ENCODE measurements at regions not wholly inside any gene's neighbourhood (a gene's known extent, or its start where the extent isn't known, plus 50 kb on each side); places are given as distances from the start of the nearest gene placed in this dataset.

DNA sequence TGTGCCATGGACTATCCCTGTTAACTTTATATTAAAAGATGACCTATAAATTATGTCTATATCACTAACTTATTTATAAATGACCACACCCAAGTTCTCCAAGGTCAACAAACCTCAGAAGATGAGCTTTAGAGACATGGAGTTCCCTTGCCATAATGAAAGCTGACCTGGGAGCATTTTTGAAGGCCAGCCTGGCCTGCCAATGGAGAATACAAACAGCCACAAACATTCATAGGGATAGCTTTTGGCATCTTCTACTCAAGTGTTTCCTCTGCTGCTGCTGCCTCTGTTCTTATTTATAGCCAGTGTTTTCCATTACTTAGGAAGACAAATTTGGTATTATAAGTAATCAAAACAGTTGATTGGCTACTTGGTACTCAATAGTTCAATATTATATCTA lies 117.3 kb upstream of the ADAMTS19 start:
- no peak for DNase-seq

DNA sequence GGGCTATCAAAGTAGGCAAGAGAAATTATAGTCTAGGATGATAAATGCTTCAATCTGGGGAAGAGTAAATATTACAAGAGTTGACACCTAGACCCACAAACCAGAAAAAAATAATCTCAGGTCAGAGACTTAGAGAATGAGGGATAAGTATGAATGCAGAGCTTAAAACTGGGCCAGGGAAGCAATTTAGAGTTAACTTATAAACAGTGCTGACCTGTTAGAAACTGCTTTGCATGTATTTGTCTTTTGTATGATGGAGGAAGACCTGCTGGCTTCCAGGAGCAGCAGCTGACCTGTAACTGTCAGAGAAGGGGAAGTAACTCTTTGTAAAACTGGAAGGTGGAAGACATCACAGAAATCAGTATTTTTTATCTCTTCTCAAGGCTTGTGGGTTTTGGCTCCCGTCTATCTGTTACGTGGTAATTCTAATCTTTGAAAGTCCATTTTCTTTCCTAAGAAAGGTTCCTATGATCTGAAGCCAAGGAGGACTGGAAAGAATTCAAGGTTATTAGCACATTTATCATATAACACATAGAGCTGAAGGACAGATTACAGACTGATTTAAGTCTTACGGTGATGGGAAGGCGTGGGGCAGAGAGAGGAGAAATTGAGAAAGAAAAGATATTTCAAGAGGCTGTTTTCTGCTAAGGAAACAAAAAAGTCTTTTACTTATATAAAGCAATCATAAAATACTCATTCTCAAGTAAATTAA lies 114.7 kb upstream of the ADAMTS19 start:
- DNase-seq = no peak

DNA sequence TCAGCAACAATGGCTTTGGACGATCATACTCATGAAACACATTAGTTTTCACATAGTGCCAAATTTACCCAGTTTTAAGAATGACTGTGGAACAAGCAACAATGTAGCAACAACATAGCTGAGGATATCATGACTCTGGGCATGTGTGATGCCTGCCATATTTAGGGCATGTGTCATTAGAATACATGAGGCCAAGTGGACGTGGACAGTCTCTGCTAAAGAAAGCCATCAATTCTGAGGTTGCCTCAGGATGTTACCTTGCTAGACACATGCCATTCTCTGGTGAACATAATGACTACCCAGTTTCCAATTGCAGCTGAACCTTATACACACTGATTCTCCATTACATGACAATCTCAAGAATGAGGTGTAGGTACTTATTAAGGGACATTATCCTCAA lies 103.3 kb upstream of the ADAMTS19 start:
- no peak for DNase-seq

DNA sequence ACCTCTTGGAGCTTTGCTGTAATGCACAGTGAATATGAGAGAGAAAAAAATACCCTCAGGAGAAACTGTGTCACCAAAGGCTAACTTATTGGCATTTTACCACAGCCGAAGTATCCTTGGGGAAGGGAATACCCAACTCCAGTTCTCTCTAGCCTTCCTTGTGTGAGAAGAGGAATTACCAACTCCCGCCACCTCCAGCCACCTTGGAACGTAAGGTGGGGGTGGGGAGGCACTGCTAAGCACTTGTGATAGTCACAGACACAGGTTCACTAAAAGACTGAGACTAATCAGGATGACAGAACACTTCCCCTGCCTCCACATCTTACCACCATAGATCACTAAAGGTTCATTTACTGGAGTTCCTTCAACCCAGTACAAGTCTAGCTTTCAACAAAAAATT lies 102.0 kb upstream of the ADAMTS19 start:
- no peak for DNase-seq

DNA sequence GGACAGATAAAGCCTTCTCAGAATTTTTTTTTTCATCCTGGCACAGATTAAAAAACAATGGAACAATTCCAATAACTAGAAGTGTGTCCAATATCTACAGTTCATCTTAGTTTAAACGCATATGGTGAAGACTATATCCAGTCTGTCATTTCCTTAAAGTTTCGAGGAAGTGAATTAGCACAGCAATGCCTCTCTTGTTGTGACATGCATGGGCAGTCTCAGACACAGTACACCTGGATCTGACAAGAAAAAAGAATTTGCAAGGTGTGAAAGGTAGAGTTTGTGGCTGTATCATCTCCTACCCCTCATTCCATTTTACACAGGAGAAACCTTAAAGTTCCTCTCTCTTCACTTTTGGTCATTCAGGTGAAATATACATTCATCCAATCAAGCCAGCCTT lies 100.6 kb upstream of the ADAMTS19 start:
- no peak for DNase-seq

DNA sequence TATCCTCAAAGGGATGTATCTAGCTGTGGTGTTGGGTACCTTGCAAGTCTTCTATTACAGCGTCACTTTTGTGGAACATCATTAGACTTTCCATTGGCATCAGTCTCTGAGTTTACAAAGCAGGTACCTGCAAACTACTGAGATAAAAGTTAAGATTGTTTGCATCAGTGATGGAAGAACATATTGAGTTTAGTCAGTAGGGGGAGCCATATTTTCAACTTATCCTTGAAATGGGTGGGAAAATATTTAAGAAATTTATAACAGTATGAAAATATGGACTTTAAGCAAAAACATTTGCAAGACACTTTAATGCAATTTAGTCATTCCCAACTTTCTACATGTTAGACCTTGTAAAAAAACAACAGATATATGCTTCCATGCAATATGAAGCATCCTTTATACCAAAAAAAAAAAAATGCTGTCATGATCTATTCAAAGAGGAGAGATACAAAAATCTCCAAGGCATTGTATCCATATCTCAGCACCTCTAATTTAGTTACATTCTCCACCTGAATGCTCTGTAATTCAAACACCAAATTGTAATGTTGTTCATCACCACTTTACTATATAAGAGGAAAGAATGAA lies 98.6 kb upstream of the ADAMTS19 start:
- DNase-seq = peak; percentile 34

DNA sequence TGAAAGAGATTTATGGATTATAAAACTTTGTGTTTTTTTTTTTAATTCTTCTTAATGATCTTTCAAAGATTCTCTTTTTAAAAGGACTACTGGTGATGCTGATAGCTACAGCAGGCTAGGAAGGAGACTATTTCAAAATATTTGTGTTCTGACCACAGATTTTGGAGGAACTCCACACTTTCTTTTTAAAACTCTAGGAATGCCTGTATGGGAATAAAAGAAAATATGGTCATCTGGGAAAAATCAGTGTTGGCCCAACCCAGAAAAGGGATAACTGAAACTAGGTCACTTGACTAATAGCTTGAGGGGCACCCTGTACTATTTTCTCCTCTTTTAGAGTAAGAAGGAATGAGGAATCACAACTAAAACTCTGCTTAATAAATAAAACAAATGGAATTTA lies 97.6 kb upstream of the ADAMTS19 start:
- no peak for DNase-seq

DNA sequence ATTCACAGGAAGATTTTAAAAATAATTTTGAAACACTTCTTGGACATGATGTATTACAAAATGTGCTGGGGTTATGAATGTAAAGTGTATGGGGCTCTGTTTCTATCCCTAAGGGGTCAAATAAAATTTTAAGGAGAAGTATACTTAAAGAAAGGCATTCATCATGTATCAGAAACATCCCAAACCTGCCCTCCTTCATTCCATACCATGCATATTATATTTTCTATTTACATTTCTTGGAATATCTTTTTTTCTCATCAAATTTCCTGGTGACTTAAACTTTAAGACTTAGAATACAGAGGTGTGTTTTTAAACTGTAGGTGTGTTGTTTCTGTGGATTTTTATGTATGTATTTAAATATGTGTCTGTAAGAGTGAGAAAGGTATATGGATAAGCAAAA lies 96.1 kb upstream of the ADAMTS19 start:
- DNase-seq = no peak

DNA sequence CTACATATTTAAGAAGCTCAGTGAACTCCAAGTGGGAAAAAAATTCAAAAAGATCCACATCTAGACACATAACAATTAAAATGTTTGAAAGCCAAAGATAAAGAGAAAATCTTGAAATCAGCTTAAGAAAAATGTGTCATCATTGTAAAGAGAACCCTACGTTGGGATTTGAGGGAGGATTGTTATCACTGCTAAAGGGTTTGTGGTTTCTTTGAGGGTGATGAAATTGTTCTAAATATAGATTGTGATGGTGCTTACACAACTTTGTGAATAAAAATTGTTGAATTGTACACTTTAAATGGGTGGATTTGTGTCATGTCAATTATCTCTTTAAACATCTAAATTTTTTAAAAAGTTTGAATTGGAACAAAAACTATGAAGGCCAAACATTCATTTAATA lies 92.2 kb upstream of the ADAMTS19 start:
- peak; percentile 79 for DNase-seq

DNA sequence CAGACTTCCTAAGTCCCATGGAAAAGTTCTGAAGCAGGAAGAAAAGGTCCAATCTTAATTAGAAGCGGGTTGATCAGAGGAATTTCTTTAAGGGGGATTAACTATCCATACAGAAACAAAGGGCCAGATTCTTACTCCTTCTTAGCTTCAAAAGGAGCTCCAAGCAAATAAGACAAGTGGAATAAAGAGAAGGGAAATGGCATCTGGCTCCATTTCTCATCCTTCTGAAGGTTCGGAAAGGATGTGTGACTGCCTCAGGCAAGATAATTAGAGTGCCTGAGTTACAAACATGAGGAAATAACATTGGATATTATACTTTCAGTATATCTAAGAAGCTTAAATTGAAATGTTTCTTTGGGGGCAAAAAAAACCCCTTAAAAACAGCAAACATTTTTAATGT lies 88.1 kb upstream of the ADAMTS19 start:
- no peak for DNase-seq

DNA sequence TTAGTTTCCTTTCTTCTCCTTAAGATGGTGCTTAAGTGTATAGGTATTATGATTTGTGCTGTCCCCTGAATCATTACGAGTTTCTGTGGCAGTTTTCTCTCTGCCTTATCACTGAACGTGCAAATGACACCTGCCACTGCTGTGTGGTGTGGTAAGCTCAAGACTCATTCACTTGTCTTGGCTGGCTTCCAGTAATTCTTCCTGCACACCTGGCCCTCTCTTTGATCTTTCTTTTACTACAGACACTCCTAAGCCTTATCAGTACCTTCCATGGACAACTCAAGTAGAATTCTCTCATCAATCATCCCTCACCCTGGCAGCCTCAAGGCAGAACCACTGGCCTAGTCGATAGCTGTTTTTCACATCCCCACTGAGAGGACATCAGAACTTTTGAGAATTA lies 82.6 kb upstream of the ADAMTS19 start:
- DNase-seq = peak; percentile 56

DNA sequence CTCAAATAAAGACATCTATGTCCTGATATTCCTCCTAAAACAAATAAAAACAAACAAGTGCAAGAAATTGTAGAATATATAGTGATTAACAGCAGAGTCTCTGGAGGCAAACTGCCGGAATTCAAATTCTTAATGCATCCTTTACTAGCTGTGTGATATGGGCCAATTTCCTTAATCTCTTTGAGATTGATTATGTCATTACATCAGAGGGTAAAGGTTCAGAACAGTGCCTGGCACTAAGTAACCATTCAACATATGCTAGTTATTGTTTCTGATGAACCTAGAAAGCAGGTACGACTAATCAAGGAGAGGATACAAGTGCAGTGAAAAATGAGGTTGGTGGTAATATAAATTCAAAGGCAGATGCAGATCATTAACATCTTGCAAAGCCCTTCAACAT lies 81.1 kb upstream of the ADAMTS19 start:
- DNase-seq = no peak

DNA sequence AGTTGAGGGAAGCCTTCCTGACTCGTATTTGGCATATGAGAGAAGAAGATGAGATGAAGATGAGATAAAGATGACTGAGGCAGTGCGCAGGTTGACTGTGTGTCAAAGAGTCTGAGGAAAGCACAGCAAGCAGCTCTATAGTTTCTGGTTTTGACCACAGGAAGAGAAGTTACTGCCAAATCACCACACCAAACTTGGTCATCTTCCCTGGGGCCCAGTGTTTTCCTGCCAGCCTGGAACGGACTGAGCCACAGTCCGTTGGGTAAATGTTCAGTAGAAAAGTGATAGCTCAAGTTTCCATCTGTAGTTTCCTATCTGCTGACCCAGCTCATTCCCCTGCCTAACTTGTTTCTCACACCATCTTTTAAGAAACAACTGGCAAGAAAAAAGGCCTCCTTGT lies 80.7 kb upstream of the ADAMTS19 start:
- peak; percentile 43 for DNase-seq

DNA sequence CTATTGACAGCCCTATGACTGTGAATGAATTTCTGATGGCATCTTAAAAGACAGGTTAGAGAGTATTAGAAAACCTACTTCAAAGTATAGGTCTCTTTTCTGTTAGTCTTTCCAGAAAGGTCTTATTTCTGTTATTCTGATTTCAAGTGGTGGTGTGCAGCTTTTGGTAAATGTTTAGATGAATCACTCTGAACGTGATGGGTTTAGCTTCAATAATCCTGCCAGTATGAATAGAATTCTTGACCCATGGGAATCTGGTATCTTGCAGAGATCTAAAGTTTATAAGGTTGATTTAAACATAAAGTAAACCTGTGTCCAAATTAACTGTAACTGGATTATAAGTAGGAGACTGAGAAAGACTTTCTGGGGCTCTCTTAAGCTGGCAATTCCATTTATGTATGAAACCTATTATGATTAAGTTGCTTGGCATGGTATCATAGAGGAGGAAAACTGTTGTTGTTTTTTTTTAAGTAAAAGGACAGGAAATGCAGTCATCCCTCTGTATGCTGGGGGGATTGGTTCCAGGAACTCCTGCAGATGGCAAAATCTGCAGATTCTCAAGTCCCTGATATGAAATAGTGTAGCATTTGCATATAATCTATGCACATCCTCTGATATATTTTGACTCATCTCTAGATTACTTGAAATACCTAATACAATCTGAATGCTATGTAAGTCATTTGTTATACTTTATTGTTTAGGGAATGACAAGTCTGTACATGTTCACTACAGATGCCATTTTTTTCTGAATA lies 77.0 kb upstream of the ADAMTS19 start:
- DNase-seq = no peak

DNA sequence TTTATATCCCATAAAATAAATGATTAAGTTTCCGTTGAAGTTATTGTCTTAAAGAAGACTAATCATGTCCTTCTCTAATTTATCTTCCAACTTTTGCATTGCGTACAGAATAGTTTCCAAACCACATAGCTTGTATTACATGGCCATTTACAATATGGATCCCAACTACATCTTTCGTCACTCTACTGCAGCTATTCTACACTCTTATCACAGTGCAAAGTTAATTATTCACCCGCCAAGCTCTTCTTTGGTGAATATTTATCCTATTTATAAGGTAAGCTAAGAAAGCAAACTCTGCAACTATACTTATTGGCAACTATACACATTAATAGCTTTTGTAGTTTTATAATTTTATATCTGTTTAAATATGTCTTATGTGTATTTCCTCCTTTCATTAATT lies 75.9 kb upstream of the ADAMTS19 start:
- DNase-seq = no peak

DNA sequence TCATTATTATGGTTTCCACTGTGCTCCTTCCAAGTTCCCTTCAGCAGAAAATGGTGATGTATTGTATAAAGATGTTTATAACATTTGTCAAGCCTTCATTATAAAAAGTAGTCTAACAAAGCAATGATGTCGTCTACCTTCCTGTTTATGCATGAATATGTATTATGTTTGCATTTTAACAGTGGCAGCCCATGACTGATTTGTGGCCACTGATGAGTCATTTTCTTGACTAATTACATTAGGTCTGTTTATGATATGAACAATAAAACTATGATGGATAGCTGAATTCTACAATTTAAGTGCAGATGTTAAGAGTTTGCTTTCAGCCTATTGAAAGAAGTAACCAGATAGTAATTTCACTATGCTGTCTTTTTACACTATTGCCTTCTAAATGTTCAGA lies 75.4 kb upstream of the ADAMTS19 start:
- no peak for DNase-seq

DNA sequence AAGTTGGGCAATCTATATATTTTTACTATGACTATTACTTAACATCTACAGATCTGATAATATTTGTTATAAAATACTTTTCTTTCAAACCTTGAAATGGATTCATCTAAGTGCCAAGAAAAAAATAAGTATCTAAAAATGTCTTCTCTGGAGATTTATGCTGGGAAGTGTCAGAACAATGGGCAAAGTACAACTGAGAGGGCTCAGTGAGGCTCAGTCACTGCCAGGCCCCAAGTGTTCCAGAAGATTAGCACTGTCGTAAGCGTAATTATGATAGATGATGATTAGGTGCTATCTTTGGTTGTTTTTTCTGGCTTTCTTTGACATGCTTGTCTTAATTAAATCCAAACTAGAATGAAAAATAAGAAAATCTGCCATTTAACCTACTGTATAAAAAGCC lies 72.2 kb upstream of the ADAMTS19 start:
- no peak for DNase-seq

DNA sequence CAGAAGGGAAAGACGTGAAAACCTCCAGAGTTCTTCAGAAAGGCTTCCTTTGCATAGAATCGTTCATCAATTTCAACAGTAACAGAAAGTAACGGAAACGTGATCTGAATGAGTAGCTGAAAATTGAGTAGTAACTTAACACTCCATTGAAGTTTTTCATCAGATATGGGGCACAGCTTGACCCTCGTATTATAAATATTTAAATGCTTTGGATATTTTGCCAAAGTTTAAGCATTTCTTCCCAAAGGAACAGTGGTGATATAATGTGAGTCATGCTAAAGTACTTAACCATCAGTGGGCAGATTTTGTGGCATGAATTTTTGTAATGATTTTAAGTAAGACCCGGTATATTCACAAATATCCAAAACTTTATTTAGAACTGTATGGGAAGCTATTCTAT lies 67.4 kb upstream of the ADAMTS19 start:
- no peak for DNase-seq

DNA sequence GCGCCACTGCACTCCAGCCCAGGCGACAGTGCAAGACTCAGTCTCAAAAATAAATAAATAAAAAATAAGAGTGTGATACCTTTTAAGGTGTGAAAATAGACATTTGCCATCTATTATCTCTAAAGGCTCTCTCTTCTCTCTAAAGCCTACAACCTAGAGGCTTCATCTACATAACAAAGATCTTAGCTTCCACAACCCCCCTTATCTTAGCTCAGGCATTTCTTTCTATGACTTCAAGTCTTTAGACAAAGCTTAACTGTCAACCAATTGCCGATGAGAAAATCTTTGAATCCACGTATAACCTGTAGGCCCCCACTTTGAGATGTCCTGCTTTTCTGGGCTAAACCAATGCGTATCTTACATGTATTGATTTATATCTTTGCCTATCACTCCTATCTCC lies 64.9 kb upstream of the ADAMTS19 start:
- DNase-seq = no peak

DNA sequence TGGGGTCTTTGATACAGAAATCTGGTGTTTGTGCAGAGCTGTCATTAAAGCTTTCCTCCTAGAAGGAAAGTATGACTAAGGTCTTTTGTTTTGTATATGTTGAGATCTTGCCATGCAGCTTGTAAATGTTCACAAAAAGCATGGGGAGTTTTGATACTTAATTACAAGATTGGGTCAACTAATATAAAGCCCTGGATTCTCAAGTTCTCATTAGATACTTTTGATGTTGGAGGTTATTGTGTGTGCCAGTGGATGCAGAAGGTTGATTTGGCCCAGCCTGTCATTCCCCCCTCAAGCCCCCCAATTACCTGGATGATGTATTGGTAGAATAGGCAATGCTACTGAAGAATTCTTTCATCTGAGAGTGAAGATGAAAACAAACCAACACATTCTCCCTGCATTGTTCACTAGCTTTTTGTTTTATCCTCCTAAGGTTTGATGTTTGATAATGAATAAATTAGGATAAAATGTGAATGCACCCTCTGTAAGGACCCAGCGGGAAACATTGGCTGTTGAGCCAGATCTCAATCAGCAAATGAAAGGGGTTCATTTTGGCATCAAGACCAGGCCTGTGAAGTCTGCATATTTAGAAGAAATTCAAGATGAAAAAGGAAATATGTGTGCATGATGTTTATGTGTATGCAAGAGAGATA lies 61.9 kb upstream of the ADAMTS19 start:
- DNase-seq = no peak

DNA sequence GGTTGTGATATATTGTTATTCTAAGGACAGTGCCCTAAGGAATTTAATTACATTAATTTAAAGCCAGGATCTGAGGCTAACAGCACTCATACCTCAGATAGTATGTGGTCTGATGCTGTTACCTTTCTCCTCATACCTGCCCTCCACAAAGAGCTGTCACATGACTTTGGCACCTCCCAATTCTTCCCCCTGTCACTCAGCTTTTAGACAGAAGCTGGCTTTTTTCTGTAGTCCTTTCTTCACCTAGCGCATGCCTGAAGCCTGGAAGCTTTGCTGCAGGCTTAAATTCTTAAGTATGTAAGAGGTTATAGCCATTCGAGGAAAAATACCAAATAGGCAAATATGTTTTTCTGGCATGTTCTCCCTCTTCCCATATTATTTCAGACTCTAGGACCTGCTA lies 61.0 kb upstream of the ADAMTS19 start:
- DNase-seq = no peak

DNA sequence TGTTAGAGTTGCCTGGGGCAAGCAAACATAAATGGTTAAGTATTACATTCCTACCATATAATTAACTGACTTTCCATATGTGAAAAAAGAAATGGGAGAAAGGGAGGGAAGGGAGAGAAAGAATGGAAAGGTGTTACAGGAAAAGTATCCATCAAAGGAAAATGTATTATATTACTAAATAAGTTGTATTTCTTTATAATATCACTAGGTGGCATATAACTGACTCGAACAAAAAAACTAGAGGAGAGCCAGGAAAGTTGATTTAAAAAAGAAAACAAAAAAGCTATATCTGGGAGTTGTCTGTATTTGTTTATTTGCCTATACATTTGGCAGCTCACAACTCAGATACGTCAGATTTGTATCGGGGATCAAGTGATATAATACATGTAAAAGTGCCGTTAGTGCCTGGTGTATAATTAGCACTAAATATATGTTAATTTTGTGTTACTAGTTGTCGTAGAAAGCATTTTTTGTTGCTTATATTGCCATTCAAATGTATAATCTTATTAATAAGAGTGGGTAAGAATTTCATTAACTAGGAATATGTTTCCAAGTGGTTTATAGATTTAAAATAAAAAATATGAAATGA lies 59.6 kb upstream of the ADAMTS19 start:
- DNase-seq = peak; percentile 31

DNA sequence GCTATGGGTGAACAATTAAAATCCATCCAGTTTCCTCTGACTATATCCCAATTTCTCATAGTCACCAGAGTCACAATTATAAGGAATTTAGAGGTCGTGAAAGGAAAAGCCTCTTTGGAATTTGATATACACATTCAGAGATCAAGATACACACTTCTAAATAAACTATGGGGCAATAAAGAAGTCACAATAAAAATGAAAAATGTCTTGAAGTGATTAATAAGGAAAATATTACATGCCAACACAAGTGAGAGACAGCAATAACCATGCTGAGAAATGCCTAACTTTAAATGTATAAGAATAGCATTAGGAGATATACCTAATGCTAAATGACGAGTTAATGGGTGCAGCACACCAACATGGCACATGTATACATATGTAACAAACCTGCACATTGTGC lies 54.9 kb upstream of the ADAMTS19 start:
- no peak for DNase-seq

DNA sequence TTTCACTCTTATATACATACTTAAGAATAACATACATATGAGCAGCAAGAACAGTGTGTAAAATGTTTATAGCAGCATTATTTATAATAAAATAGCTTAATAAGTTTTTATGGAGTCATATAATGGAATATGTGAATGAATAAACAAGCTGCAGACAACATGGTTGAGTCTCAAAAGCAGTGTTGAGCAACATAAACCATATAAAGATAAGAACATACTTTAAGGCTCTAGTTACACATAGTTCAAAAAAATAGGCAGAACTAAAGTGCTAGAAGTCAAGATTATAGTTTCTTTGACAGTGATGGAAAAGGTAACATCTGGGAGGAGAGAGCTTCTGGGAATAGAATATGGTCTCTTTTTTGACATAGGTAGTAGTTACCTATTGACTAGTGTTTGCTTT lies 53.7 kb upstream of the ADAMTS19 start:
- DNase-seq = no peak

Data from OCI-M1 (cell line).